Peyer's patch (tissue), 4 donors: ENCODE measurements at regions not wholly inside any gene's neighbourhood (a gene's known extent, or its start where the extent isn't known, plus 50 kb on each side); places are given as distances from the start of the nearest gene placed in this dataset.

Source experiments
- DNase-seq, 3 donors: peaks; one replicate each; pipeline ENCODE4 v3.0.0-alpha.2; 2017 to 2019
- H3K27ac ChIP-seq, 4 donors: fragments of 200-600 bp; sonication (generic); one replicate each; pipeline ENCODE4 v1.5.1; 2016 to 2019
- H3K27me3 ChIP-seq, 2 donors: fragments of 200-600 bp; sonication (generic); one replicate each; pipeline ENCODE4 v1.5.1; 2019
- H3K36me3 ChIP-seq, 3 donors: fragments of 200-600 bp; sonication (generic); one replicate each; pipeline ENCODE4 v1.5.1; 2016 to 2019
- H3K4me1 ChIP-seq, 4 donors: fragments of 200-600 bp; sonication (generic); one replicate each; pipeline ENCODE4 v1.5.1; 2016 to 2019
- H3K4me3 ChIP-seq, 4 donors: fragments of 200-600 bp; sonication (generic); 1 replicate in 3 of 4; 2 replicates in 1 of 4; pipeline ENCODE4 v1.5.1; 2016 to 2019; ENCODE audit warnings: mild to moderate bottlenecking in 1 of 4
- H3K9me3 ChIP-seq, 4 donors: fragments of 200-600 bp; sonication (generic); one replicate each; pipeline ENCODE4 v1.5.1; 2016 to 2019; ENCODE audit warnings: mild to moderate bottlenecking in 1 of 4
- CTCF ChIP-seq, 6 experiments: fragments of 450-650 bp in 4 of 6; fragments of 200-600 bp in 2 of 6; sonication (generic) in 1 of 6; IDR thresholded peaks; one replicate each; pipeline ENCODE4 v1.5.1; 2017 to 2019; ENCODE audit warnings: antibody characterized with exemption in 6 of 6, mild to moderate bottlenecking in 3 of 6, moderate library complexity in 1 of 6
- POLR2A ChIP-seq, 2 donors: fragments of 450-650 bp; IDR thresholded peaks; one replicate each; pipeline ENCODE4 v1.5.1; 2017; ENCODE audit warnings: antibody characterized with exemption in 2 of 2, mild to moderate bottlenecking in 2 of 2, moderate library complexity in 2 of 2

GRCh38 chr18:42392926-42393325, 437.9 kb downstream of the PIK3C3 start:
- Histone ChIP-seq H3K27me3 (no peaks in the 10 kb centered on the region), H3K9me3 (no peaks in the 10 kb centered on the region), H3K36me3 (no peaks in the 10 kb centered on the region), H3K4me3 (no peak overlapping the region), H3K4me1 (no peaks in the 10 kb centered on the region), H3K27ac (no peak overlapping the region)
- no peak for DNase-seq
- no peak for TF ChIP-seq POLR2A (IDR thresholded peaks at IDR 0.05)
- TF ChIP-seq CTCF (IDR thresholded peaks at IDR 0.05): no peak

- TF ChIP-seq POLR2A (IDR thresholded peaks at IDR 0.05) (no peak), CTCF (IDR thresholded peaks at IDR 0.05) (no peak)
- no peak for DNase-seq
- Histone ChIP-seq H3K4me3 (no peak overlapping the region), H3K9me3 (no peaks in the 10 kb centered on the region), H3K27me3 (no peaks in the 10 kb centered on the region), H3K27ac (no peak overlapping the region), H3K36me3 (no peaks in the 10 kb centered on the region), H3K4me1 (no peaks in the 10 kb centered on the region)
Measured at GRCh38 chr18:42394238-42394637, 439.2 kb downstream of the PIK3C3 start.

- no peak overlapping the region for H3K27ac ChIP-seq
- H3K4me1 ChIP-seq: no peaks in the 10 kb centered on the region
- H3K9me3 ChIP-seq: no peaks in the 10 kb centered on the region
- no peak for DNase-seq
- H3K36me3 ChIP-seq: no peaks in the 10 kb centered on the region
- no peak overlapping the region for H3K4me3 ChIP-seq
- no peak for TF ChIP-seq CTCF (IDR thresholded peaks at IDR 0.05)
- TF ChIP-seq POLR2A (IDR thresholded peaks at IDR 0.05): no peak
- H3K27me3 ChIP-seq: no peaks in the 10 kb centered on the region
Measured at GRCh38 chr18:42401131-42401673, 446.2 kb downstream of the PIK3C3 start.

- Histone ChIP-seq H3K27ac (no peak overlapping the region), H3K36me3 (no peaks in the 10 kb centered on the region), H3K4me3 (no peak overlapping the region), H3K9me3 (no peaks in the 10 kb centered on the region), H3K4me1 (no peaks in the 10 kb centered on the region), H3K27me3 (no peaks in the 10 kb centered on the region)
- no peak for DNase-seq
- TF ChIP-seq POLR2A (IDR thresholded peaks at IDR 0.05) (no peak), CTCF (IDR thresholded peaks at IDR 0.05) (no peak)
Measured at GRCh38 chr18:42404151-42404550, 449.1 kb downstream of the PIK3C3 start.

- Histone ChIP-seq H3K36me3 (no peaks in the 10 kb centered on the region), H3K9me3 (no peaks in the 10 kb centered on the region), H3K4me1 (no peaks in the 10 kb centered on the region), H3K27ac (no peak overlapping the region), H3K27me3 (no peaks in the 10 kb centered on the region), H3K4me3 (no peak overlapping the region)
- TF ChIP-seq CTCF (IDR thresholded peaks at IDR 0.05): no peak
- no peak for TF ChIP-seq POLR2A (IDR thresholded peaks at IDR 0.05)
- DNase-seq: no peak
Measured at GRCh38 chr18:42409005-42409404, 454.0 kb downstream of the PIK3C3 start.

GRCh38 chr18:42412281-42412680, 457.2 kb downstream of the PIK3C3 start:
- H3K27me3 ChIP-seq: no peaks in the 10 kb centered on the region
- no peaks in the 10 kb centered on the region for H3K36me3 ChIP-seq
- DNase-seq: no peak
- TF ChIP-seq POLR2A (IDR thresholded peaks at IDR 0.05): no peak
- TF ChIP-seq CTCF (IDR thresholded peaks at IDR 0.05): no peak
- no peak overlapping the region for H3K4me3 ChIP-seq
- H3K27ac ChIP-seq: no peak overlapping the region
- no peaks in the 10 kb centered on the region for H3K4me1 ChIP-seq
- no peaks in the 10 kb centered on the region for H3K9me3 ChIP-seq
